ENCODE measurements at regions not wholly inside any gene's neighbourhood (a gene's known extent, or its start where the extent isn't known, plus 50 kb on each side); places are given as distances from the start of the nearest gene placed in this dataset.

GRCh38 chr13:47000165-47000564 is 103.3 kb upstream of the HTR2A start:
- H3K27ac ChIP-seq = no peak overlapping the region
- TF ChIP-seq CTCF (IDR thresholded peaks at IDR 0.05) (no peak), POLR2A (IDR thresholded peaks at IDR 0.05) (no peak)
- H3K4me3 ChIP-seq = no peak overlapping the region
- no peaks in the 10 kb centered on the region for H3K4me1 ChIP-seq
- no peak for DNase-seq
- no peaks in the 10 kb centered on the region for H3K36me3 ChIP-seq
- H3K27me3 ChIP-seq = no peaks in the 10 kb centered on the region
- H3K9me3 ChIP-seq = no peaks in the 10 kb centered on the region
- intact Hi-C loops (cut with DNase I; ENCODE audit: low total_unique reads) = no loop called here

GRCh38 chr13:46996316-46997030 is 99.6 kb upstream of the HTR2A start:
- Histone ChIP-seq H3K36me3 (no peaks in the 10 kb centered on the region), H3K9me3 (no peaks in the 10 kb centered on the region), H3K4me1 (no peaks in the 10 kb centered on the region), H3K27ac (no peak overlapping the region), H3K4me3 (no peak overlapping the region), H3K27me3 (no peaks in the 10 kb centered on the region)
- intact Hi-C loops (cut with DNase I; ENCODE audit: low total_unique reads) = no loop called here
- TF ChIP-seq CTCF (IDR thresholded peaks at IDR 0.05) (no peak), POLR2A (IDR thresholded peaks at IDR 0.05) (no peak)
- DNase-seq = no peak

GRCh38 chr13:46995874-46996273 is 99.0 kb upstream of the HTR2A start:
- no peak overlapping the region for H3K4me3 ChIP-seq
- no peaks in the 10 kb centered on the region for H3K4me1 ChIP-seq
- no peak overlapping the region for H3K27ac ChIP-seq
- no peaks in the 10 kb centered on the region for H3K9me3 ChIP-seq
- no peak for DNase-seq
- no peak for TF ChIP-seq POLR2A (IDR thresholded peaks at IDR 0.05)
- no peak for TF ChIP-seq CTCF (IDR thresholded peaks at IDR 0.05)
- H3K36me3 ChIP-seq = no peaks in the 10 kb centered on the region
- intact Hi-C loops (cut with DNase I; ENCODE audit: low total_unique reads) = no loop called here
- H3K27me3 ChIP-seq = no peaks in the 10 kb centered on the region

GRCh38 chr13:46994492-46994891 is 97.6 kb upstream of the HTR2A start:
- intact Hi-C loops (cut with DNase I; ENCODE audit: low total_unique reads) = no loop called here
- H3K4me3 ChIP-seq = no peak overlapping the region
- no peak overlapping the region for H3K27ac ChIP-seq
- no peaks in the 10 kb centered on the region for H3K36me3 ChIP-seq
- no peaks in the 10 kb centered on the region for H3K9me3 ChIP-seq
- H3K27me3 ChIP-seq = no peaks in the 10 kb centered on the region
- DNase-seq = no peak
- H3K4me1 ChIP-seq = no peaks in the 10 kb centered on the region
- TF ChIP-seq CTCF (IDR thresholded peaks at IDR 0.05) = no peak
- TF ChIP-seq POLR2A (IDR thresholded peaks at IDR 0.05) = no peak

GRCh38 chr13:46992383-46992952 is 95.6 kb upstream of the HTR2A start:
- no peaks in the 10 kb centered on the region for H3K36me3 ChIP-seq
- no peaks in the 10 kb centered on the region for H3K27me3 ChIP-seq
- intact Hi-C loops (cut with DNase I; ENCODE audit: low total_unique reads) = no loop called here
- no peaks in the 10 kb centered on the region for H3K4me1 ChIP-seq
- H3K27ac ChIP-seq = no peak overlapping the region
- no peak overlapping the region for H3K4me3 ChIP-seq
- no peak for DNase-seq
- no peak for TF ChIP-seq POLR2A (IDR thresholded peaks at IDR 0.05)
- TF ChIP-seq CTCF (IDR thresholded peaks at IDR 0.05) = no peak
- no peaks in the 10 kb centered on the region for H3K9me3 ChIP-seq
